ENCODE measurements at regions not wholly inside any gene's neighbourhood (a gene's known extent, or its start where the extent isn't known, plus 50 kb on each side); places are given as distances from the start of the nearest gene placed in this dataset.
"Not testable (repeated sequence)": the region's sequence is repeated elsewhere in the genome, so short reads cannot be mapped to it uniquely, and the experiment has no call there.

- H3K27ac Mint-ChIP-seq = no peak overlapping the region
- DNase-seq = no peak
- no peaks in the 10 kb centered on the region for H3K36me3 Mint-ChIP-seq (ENCODE audit: low read depth)
- no peaks in the 10 kb centered on the region for H3K27me3 Mint-ChIP-seq (ENCODE audit: low read depth)
- H3K9me3 Mint-ChIP-seq = no peaks in the 10 kb centered on the region
- no peak overlapping the region for H3K4me3 Mint-ChIP-seq
- intact Hi-C loops (cut with micrococcal nuclease) = no loop called here
- CTCF ChIA-PET = no interaction called here
- H3K4me1 Mint-ChIP-seq (ENCODE audit: low read depth) = peaks cover 15% of the 10 kb centered on the region
Observed at GRCh38 chr4:81586706-81587105, 115.0 kb upstream of the RASGEF1B start.

- H3K36me3 Mint-ChIP-seq (ENCODE audit: low read depth); H3K4me1 Mint-ChIP-seq (ENCODE audit: low read depth); intact Hi-C loops (cut with micrococcal nuclease); DNase-seq; H3K27me3 Mint-ChIP-seq (ENCODE audit: low read depth); H3K9me3 Mint-ChIP-seq; H3K27ac Mint-ChIP-seq; H3K4me3 Mint-ChIP-seq: not testable (repeated sequence)
- CTCF ChIA-PET = interaction anchor here (1.0 to 1.1 kb wide), 2 partner anchors 18 to 195 kb away, joined by 3 read pairs; no protein-coding TSS in a partner anchor
Observed at GRCh38 chr4:81580994-81581374, 109.3 kb upstream of the RASGEF1B start.

GRCh38 chr4:81580346-81580993, 108.8 kb upstream of the RASGEF1B start:
- no peak for DNase-seq
- no peak overlapping the region for H3K27ac Mint-ChIP-seq
- no peak overlapping the region for H3K4me3 Mint-ChIP-seq
- H3K36me3 Mint-ChIP-seq (ENCODE audit: low read depth) = no peaks in the 10 kb centered on the region
- no peaks in the 10 kb centered on the region for H3K9me3 Mint-ChIP-seq
- intact Hi-C loops (cut with micrococcal nuclease) = no loop called here
- H3K4me1 Mint-ChIP-seq (ENCODE audit: low read depth) = no peaks in the 10 kb centered on the region
- H3K27me3 Mint-ChIP-seq (ENCODE audit: low read depth) = peaks cover 2% of the 10 kb centered on the region
- CTCF ChIA-PET = interaction anchor here (1.0 to 1.1 kb wide), 2 partner anchors 18 to 196 kb away, joined by 3 read pairs; no protein-coding TSS in a partner anchor

GRCh38 chr4:81577392-81577791, 105.7 kb upstream of the RASGEF1B start:
- Mint-ChIP-seq H3K36me3 (ENCODE audit: low read depth) (no peaks in the 10 kb centered on the region), H3K4me1 (ENCODE audit: low read depth) (no peaks in the 10 kb centered on the region), H3K27ac (no peak overlapping the region), H3K4me3 (no peak overlapping the region), H3K9me3 (no peaks in the 10 kb centered on the region), H3K27me3 (ENCODE audit: low read depth) (peaks cover 2% of the 10 kb centered on the region)
- no peak for DNase-seq
- CTCF ChIA-PET = no interaction called here
- intact Hi-C loops (cut with micrococcal nuclease) = no loop called here

GRCh38 chr4:81574991-81575390, 103.3 kb upstream of the RASGEF1B start:
- Mint-ChIP-seq H3K4me3 (no peak overlapping the region), H3K27ac (no peak overlapping the region), H3K27me3 (ENCODE audit: low read depth) (peaks cover 2% of the 10 kb centered on the region), H3K36me3 (ENCODE audit: low read depth) (no peaks in the 10 kb centered on the region), H3K4me1 (ENCODE audit: low read depth) (no peaks in the 10 kb centered on the region), H3K9me3 (no peaks in the 10 kb centered on the region)
- CTCF ChIA-PET = no interaction called here
- intact Hi-C loops (cut with micrococcal nuclease) = no loop called here
- no peak for DNase-seq

GRCh38 chr4:81573840-81574239, 102.1 kb upstream of the RASGEF1B start:
- H3K27ac Mint-ChIP-seq = no peak overlapping the region
- no peaks in the 10 kb centered on the region for H3K4me1 Mint-ChIP-seq (ENCODE audit: low read depth)
- H3K4me3 Mint-ChIP-seq = no peak overlapping the region
- H3K36me3 Mint-ChIP-seq (ENCODE audit: low read depth) = no peaks in the 10 kb centered on the region
- CTCF ChIA-PET = interaction anchor here (0.6 kb wide), 1 partner anchor 42 kb away, joined by 3 read pairs; no protein-coding TSS in a partner anchor
- H3K27me3 Mint-ChIP-seq (ENCODE audit: low read depth) = peaks cover 2% of the 10 kb centered on the region
- DNase-seq = no peak
- intact Hi-C loops (cut with micrococcal nuclease) = no loop called here
- no peaks in the 10 kb centered on the region for H3K9me3 Mint-ChIP-seq

GRCh38 chr4:81572402-81572801, 100.7 kb upstream of the RASGEF1B start:
- CTCF ChIA-PET = no interaction called here
- Mint-ChIP-seq H3K27ac (no peak overlapping the region), H3K27me3 (ENCODE audit: low read depth) (peaks cover 2% of the 10 kb centered on the region), H3K4me1 (ENCODE audit: low read depth) (no peaks in the 10 kb centered on the region), H3K36me3 (ENCODE audit: low read depth) (no peaks in the 10 kb centered on the region), H3K9me3 (no peaks in the 10 kb centered on the region), H3K4me3 (no peak overlapping the region)
- intact Hi-C loops (cut with micrococcal nuclease) = no loop called here
- no peak for DNase-seq

GRCh38 chr4:81571105-81571504, 99.4 kb upstream of the RASGEF1B start:
- no peak for DNase-seq
- Mint-ChIP-seq H3K4me3 (no peak overlapping the region), H3K36me3 (ENCODE audit: low read depth) (no peaks in the 10 kb centered on the region), H3K4me1 (ENCODE audit: low read depth) (peaks cover under 1% of the 10 kb centered on the region), H3K9me3 (no peaks in the 10 kb centered on the region), H3K27me3 (ENCODE audit: low read depth) (no peaks in the 10 kb centered on the region), H3K27ac (no peak overlapping the region)
- intact Hi-C loops (cut with micrococcal nuclease) = no loop called here
- CTCF ChIA-PET = no interaction called here

GRCh38 chr4:81566161-81566591, 94.5 kb upstream of the RASGEF1B start:
- H3K4me3 Mint-ChIP-seq = no peak overlapping the region
- no peak for DNase-seq
- intact Hi-C loops (cut with micrococcal nuclease) = no loop called here
- CTCF ChIA-PET = no interaction called here
- H3K27me3 Mint-ChIP-seq (ENCODE audit: low read depth) = no peaks in the 10 kb centered on the region
- peaks cover 11% of the 10 kb centered on the region for H3K4me1 Mint-ChIP-seq (ENCODE audit: low read depth)
- no peaks in the 10 kb centered on the region for H3K9me3 Mint-ChIP-seq
- peak overlapping the region; percentile 21 for H3K27ac Mint-ChIP-seq
- H3K36me3 Mint-ChIP-seq (ENCODE audit: low read depth) = no peaks in the 10 kb centered on the region

- intact Hi-C loops (cut with micrococcal nuclease) = no loop called here
- no peaks in the 10 kb centered on the region for H3K9me3 Mint-ChIP-seq
- no peak overlapping the region for H3K27ac Mint-ChIP-seq
- H3K4me1 Mint-ChIP-seq (ENCODE audit: low read depth) = peaks cover 11% of the 10 kb centered on the region
- CTCF ChIA-PET = no interaction called here
- no peak for DNase-seq
- no peak overlapping the region for H3K4me3 Mint-ChIP-seq
- H3K36me3 Mint-ChIP-seq (ENCODE audit: low read depth) = no peaks in the 10 kb centered on the region
- H3K27me3 Mint-ChIP-seq (ENCODE audit: low read depth) = no peaks in the 10 kb centered on the region
Observed at GRCh38 chr4:81565142-81565870, 93.6 kb upstream of the RASGEF1B start.

- H3K27me3 Mint-ChIP-seq (ENCODE audit: low read depth) = no peaks in the 10 kb centered on the region
Observed at GRCh38 chr4:81564025-81564424, 92.3 kb upstream of the RASGEF1B start.

GRCh38 chr4:81562093-81562492, 90.4 kb upstream of the RASGEF1B start:
- H3K36me3 Mint-ChIP-seq (ENCODE audit: low read depth) = no peaks in the 10 kb centered on the region
- CTCF ChIA-PET = no interaction called here
- H3K9me3 Mint-ChIP-seq = no peaks in the 10 kb centered on the region
- DNase-seq = no peak
- intact Hi-C loops (cut with micrococcal nuclease) = loop anchor here (1.0 to 2.0 kb wide), 6 partner anchors 57 to 723 kb away; no protein-coding TSS in a partner anchor
- H3K27ac Mint-ChIP-seq = no peak overlapping the region
- no peak overlapping the region for H3K4me3 Mint-ChIP-seq
- H3K27me3 Mint-ChIP-seq (ENCODE audit: low read depth) = no peaks in the 10 kb centered on the region
- peaks cover 21% of the 10 kb centered on the region for H3K4me1 Mint-ChIP-seq (ENCODE audit: low read depth)

More at GRCh38 chr4:81564025-81564424, 92.3 kb upstream of the RASGEF1B start:
- H3K9me3 Mint-ChIP-seq = no peaks in the 10 kb centered on the region
- intact Hi-C loops (cut with micrococcal nuclease) = no loop called here
- peaks cover 13% of the 10 kb centered on the region for H3K4me1 Mint-ChIP-seq (ENCODE audit: low read depth)
- CTCF ChIA-PET = no interaction called here
- no peak for DNase-seq
- no peaks in the 10 kb centered on the region for H3K36me3 Mint-ChIP-seq (ENCODE audit: low read depth)
- H3K4me3 Mint-ChIP-seq = no peak overlapping the region
- H3K27ac Mint-ChIP-seq = no peak overlapping the region

GRCh38 chr4:81557306-81557705, 85.6 kb upstream of the RASGEF1B start:
- H3K4me1 Mint-ChIP-seq (ENCODE audit: low read depth) = peaks cover 25% of the 10 kb centered on the region
- H3K27me3 Mint-ChIP-seq (ENCODE audit: low read depth) = no peaks in the 10 kb centered on the region
- H3K36me3 Mint-ChIP-seq (ENCODE audit: low read depth) = no peaks in the 10 kb centered on the region
- intact Hi-C loops (cut with micrococcal nuclease) = no loop called here
- H3K27ac Mint-ChIP-seq = no peak overlapping the region
- CTCF ChIA-PET = no interaction called here
- no peak for DNase-seq
- H3K4me3 Mint-ChIP-seq = no peak overlapping the region
- peaks cover 3% of the 10 kb centered on the region for H3K9me3 Mint-ChIP-seq

All from activated naive CD4-positive, alpha-beta T cell treated with anti-CD3 and anti-CD28 coated beads for 36 hours (primary cell).